SK-N-SH treated with all-trans-retinoic acid at 6 μM for 48 hours (cell line): ENCODE measurements at regions not wholly inside any gene's neighbourhood (a gene's known extent, or its start where the extent isn't known, plus 50 kb on each side); places are given as distances from the start of the nearest gene placed in this dataset.

Experiments
- ARNTL ChIP-seq: fragments of 450-650 bp; formaldehyde crosslinking; IDR thresholded peaks from 2 replicates; pipeline ENCODE4 v1.5.0; 2020; ENCODE audit warnings: low read depth, mild to moderate bottlenecking, moderate library complexity, borderline replicate concordance
- BACH2 ChIP-seq: fragments of 250-450 bp; sonication (Bioruptor Pico); IDR thresholded peaks from 2 replicates; pipeline ENCODE4 v1.9.0; 2021; ENCODE audit warnings: mild to moderate bottlenecking, borderline replicate concordance
- CREB5 ChIP-seq: fragments of 250-450 bp; sonication (Bioruptor Pico); IDR thresholded peaks from 2 replicates; pipeline ENCODE4 v1.5.1; 2020; ENCODE audit warnings: low read depth, mild to moderate bottlenecking, moderate library complexity
- CSDC2 ChIP-seq: fragments of 250-450 bp; sonication (Bioruptor Pico); IDR thresholded peaks from 2 replicates; pipeline ENCODE4 v1.5.0; 2020; ENCODE audit warnings: mild to moderate bottlenecking, moderate library complexity
- ISL1 ChIP-seq: fragments of 250-450 bp; sonication (Bioruptor Pico); IDR thresholded peaks from 2 replicates; pipeline ENCODE4 v2.1.2; 2022; ENCODE audit warnings: mild to moderate bottlenecking, moderate library complexity
- OSR1 ChIP-seq: fragments of 250-450 bp; sonication (Bioruptor Pico); IDR thresholded peaks from 2 replicates; pipeline ENCODE4 v1.8.0; 2022; ENCODE audit warnings: moderate library complexity, mild to moderate bottlenecking, inconsistent platforms
- RARB ChIP-seq: fragments of 250-450 bp; sonication (Bioruptor Pico); IDR thresholded peaks from 2 replicates; pipeline ENCODE4 v1.8.0; 2021; ENCODE audit warnings: mild to moderate bottlenecking, moderate library complexity
- TOX ChIP-seq: fragments of 250-450 bp; sonication (Bioruptor Pico); IDR thresholded peaks from 2 replicates; pipeline ENCODE4 v1.8.0; 2021; ENCODE audit warnings: mild to moderate bottlenecking, moderate library complexity, borderline replicate concordance
- ZC3H10 ChIP-seq: fragments of 250-450 bp; sonication (Bioruptor Pico); IDR thresholded peaks from 2 replicates; pipeline ENCODE4 v1.5.1; 2021; ENCODE audit warnings: mild to moderate bottlenecking, moderate library complexity
- ZFP3 ChIP-seq: fragments of 250-450 bp; sonication (Bioruptor Pico); IDR thresholded peaks from 2 replicates; pipeline ENCODE4 v1.5.0; 2020; ENCODE audit warnings: mild to moderate bottlenecking, moderate library complexity
- ZFP30 ChIP-seq: fragments of 450-650 bp; formaldehyde crosslinking; IDR thresholded peaks from 2 replicates; pipeline ENCODE4 v1.5.0; 2022; ENCODE audit warnings: mild to moderate bottlenecking, moderate library complexity
- ZNF70 ChIP-seq: fragments of 450-650 bp; formaldehyde crosslinking; IDR thresholded peaks from 2 replicates; pipeline ENCODE4 v1.5.0; 2020; ENCODE audit warnings: mild to moderate bottlenecking, moderate library complexity
- TF ChIP-seq, protein P1 (sequence below): fragments of 250-450 bp; sonication (Bioruptor Pico); IDR thresholded peaks from 2 replicates; pipeline ENCODE4 v1.8.0; 2020; ENCODE audit warnings: mild to moderate bottlenecking, moderate library complexity, borderline replicate concordance
- TF ChIP-seq, protein P2 (sequence below): fragments of 250-450 bp; sonication (Bioruptor Pico); IDR thresholded peaks from 2 replicates; pipeline ENCODE4 v1.5.1; 2021; ENCODE audit warnings: mild to moderate bottlenecking, moderate library complexity

DNA sequence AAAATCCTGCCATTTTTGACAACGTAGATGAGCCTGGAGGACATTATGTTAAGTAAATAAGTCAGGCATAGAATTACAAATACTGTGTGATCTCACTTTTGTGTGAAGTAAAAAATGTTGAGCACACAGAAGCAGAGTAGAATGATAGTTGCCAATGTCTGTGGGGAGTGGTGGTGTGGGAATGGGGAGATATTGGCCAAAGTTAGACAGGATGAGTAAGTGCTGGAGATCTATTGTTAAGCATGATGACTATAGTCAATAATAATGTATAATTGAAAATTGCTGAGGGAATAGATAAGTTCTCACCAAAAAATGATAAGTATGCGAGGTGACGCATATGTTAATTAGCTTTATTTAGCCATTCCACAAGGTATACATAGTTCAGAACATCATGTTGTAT is 92.0 kb downstream of the GPR85 start:
- TF ChIP-seq CREB5 (no peak), BACH2 (CRISPR knock-in tag) (no peak), OSR1 (CRISPR knock-in tag) (no peak), TOX (no peak), RARB (CRISPR knock-in tag) (no peak), ZC3H10 (CRISPR knock-in tag) (no peak), ARNTL (no peak), ISL1 (CRISPR knock-in tag) (0 out of 2 replicates have a peak, but pooled peaks have one; percentile 14), ZFP3 (CRISPR knock-in tag) (no peak), CSDC2 (no peak), ZFP30 (CRISPR knock-in tag) (no peak), ZNF70 (CRISPR knock-in tag) (no peak)
- TF ChIP-seq, protein P1, sequence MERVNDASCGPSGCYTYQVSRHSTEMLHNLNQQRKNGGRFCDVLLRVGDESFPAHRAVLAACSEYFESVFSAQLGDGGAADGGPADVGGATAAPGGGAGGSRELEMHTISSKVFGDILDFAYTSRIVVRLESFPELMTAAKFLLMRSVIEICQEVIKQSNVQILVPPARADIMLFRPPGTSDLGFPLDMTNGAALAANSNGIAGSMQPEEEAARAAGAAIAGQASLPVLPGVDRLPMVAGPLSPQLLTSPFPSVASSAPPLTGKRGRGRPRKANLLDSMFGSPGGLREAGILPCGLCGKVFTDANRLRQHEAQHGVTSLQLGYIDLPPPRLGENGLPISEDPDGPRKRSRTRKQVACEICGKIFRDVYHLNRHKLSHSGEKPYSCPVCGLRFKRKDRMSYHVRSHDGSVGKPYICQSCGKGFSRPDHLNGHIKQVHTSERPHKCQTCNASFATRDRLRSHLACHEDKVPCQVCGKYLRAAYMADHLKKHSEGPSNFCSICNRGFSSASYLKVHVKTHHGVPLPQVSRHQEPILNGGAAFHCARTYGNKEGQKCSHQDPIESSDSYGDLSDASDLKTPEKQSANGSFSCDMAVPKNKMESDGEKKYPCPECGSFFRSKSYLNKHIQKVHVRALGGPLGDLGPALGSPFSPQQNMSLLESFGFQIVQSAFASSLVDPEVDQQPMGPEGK (CRISPR knock-in tag) = no peak
- TF ChIP-seq, protein P2, sequence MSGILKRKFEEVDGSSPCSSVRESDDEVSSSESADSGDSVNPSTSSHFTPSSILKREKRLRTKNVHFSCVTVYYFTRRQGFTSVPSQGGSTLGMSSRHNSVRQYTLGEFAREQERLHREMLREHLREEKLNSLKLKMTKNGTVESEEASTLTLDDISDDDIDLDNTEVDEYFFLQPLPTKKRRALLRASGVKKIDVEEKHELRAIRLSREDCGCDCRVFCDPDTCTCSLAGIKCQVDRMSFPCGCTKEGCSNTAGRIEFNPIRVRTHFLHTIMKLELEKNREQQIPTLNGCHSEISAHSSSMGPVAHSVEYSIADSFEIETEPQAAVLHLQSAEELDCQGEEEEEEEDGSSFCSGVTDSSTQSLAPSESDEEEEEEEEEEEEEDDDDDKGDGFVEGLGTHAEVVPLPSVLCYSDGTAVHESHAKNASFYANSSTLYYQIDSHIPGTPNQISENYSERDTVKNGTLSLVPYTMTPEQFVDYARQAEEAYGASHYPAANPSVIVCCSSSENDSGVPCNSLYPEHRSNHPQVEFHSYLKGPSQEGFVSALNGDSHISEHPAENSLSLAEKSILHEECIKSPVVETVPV (CRISPR knock-in tag) = no peak
